Gastroesophageal sphincter (tissue), 4 donors: ENCODE measurements at regions not wholly inside any gene's neighbourhood (a gene's known extent, or its start where the extent isn't known, plus 50 kb on each side); places are given as distances from the start of the nearest gene placed in this dataset.

Experiments used
- ATAC-seq: fragments of 150-250 bp; one replicate; pipeline ENCODE4 v1.9.1; 2016; ENCODE audit warnings: mild to moderate bottlenecking, moderate library complexity
- H3K27ac ChIP-seq, 4 donors: fragments of 200-600 bp; sonication (generic) in 3 of 4; 1 replicate in 3 of 4; 2 replicates in 1 of 4; pipeline ENCODE4 v1.5.1; 2016 to 2019
- H3K27me3 ChIP-seq: fragments of 200-600 bp; sonication (generic); one replicate; pipeline ENCODE4 v1.5.1; 2019
- H3K36me3 ChIP-seq, 2 donors: fragments of 200-600 bp; sonication (generic); one replicate each; pipeline ENCODE4 v1.5.1; 2019; ENCODE audit warnings: control low read depth in 1 of 2
- H3K4me1 ChIP-seq, 3 donors: fragments of 200-600 bp; sonication (generic); 1 replicate in 2 of 3; 2 replicates in 1 of 3; pipeline ENCODE4 v1.5.1; 2016 to 2019; ENCODE audit warnings: control low read depth in 2 of 3
- H3K4me3 ChIP-seq, 2 donors: fragments of 200-600 bp; sonication (generic); one replicate each; pipeline ENCODE4 v1.5.1; 2019; ENCODE audit warnings: mild to moderate bottlenecking in 1 of 2, moderate library complexity in 1 of 2
- H3K9me3 ChIP-seq, 3 donors: fragments of 200-600 bp; sonication (generic); one replicate each; pipeline ENCODE4 v1.5.1; 2017 to 2019; ENCODE audit warnings: control low read depth in 2 of 3
- CTCF ChIP-seq, 4 experiments: fragments of 200-600 bp in 2 of 4; fragments of 450-650 bp in 2 of 4; sonication (generic) in 1 of 4; IDR thresholded peaks; one replicate each; pipeline ENCODE4 v1.5.1; 2017 to 2019; ENCODE audit warnings: antibody characterized with exemption in 4 of 4, mild to moderate bottlenecking in 2 of 4, moderate library complexity in 2 of 4
- EP300 ChIP-seq: sonication (generic); formaldehyde crosslinking; IDR thresholded peaks from one replicate; pipeline ENCODE4 v1.6.1; 2017; ENCODE audit warnings: antibody characterized with exemption, mild to moderate bottlenecking
- POLR2A ChIP-seq, 2 donors: fragments of 450-650 bp; IDR thresholded peaks; one replicate each; pipeline ENCODE4 v1.6.1; 2017; ENCODE audit warnings: antibody characterized with exemption in 2 of 2, mild to moderate bottlenecking in 2 of 2, moderate library complexity in 1 of 2
- POLR2AphosphoS5 ChIP-seq: sonication (generic); formaldehyde crosslinking; IDR thresholded peaks from one replicate; pipeline ENCODE4 v1.6.1; 2017; ENCODE audit warnings: antibody characterized with exemption
- WGBS, 2 donors: methylation state at CpG; one replicate each; pipeline ENCODE4 v1.1.5; 2018; ENCODE audit warnings: low coverage in 1 of 2; 5-methylcytosine and 5-hydroxymethylcytosine counted together

- TF ChIP-seq EP300 = no peak
- no peak for TF ChIP-seq CTCF (IDR thresholded peaks at IDR 0.05)
- no peak for TF ChIP-seq POLR2AphosphoS5
- no peak for TF ChIP-seq POLR2A (IDR thresholded peaks at IDR 0.05)
- no peaks in the 10 kb centered on the region for H3K9me3 ChIP-seq
These were observed 530.8 kb upstream of the IGFBP3 start for GRCh38 chr7:46451846-46452245.

DNA sequence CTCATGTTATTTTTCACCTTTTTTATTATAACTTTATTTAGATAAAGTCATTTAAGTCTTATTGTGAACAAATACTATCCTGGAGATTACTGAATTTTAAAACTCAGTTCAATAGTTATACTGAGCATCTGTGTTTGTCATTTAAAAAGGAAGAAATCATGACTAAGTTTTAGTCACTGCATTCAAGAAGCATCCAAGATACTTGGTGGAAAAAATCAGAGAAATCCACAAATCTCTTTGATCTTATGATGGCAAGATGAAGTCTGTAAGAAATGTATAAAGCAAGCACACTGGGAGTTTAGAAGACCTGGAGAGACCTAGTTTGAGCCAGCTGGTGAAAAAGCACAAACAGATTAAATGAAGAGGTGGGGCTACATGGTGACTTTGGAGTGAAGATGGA, 529.8 kb upstream of the IGFBP3 start:
- Histone ChIP-seq H3K4me3 (no peak overlapping the region), H3K27ac (no peak overlapping the region), H3K4me1 (peaks cover 0 to 2% (median 0%) of the 10 kb centered on the region in 3 donors), H3K27me3 (no peaks in the 10 kb centered on the region), H3K36me3 (no peaks in the 10 kb centered on the region), H3K9me3 (no peaks in the 10 kb centered on the region)
- TF ChIP-seq POLR2A (IDR thresholded peaks at IDR 0.05) (no peak), EP300 (no peak), CTCF (IDR thresholded peaks at IDR 0.05) (no peak), POLR2AphosphoS5 (no peak)
- ATAC-seq = no peak

More at GRCh38 chr7:46451846-46452245, 530.8 kb upstream of the IGFBP3 start:
- Histone ChIP-seq H3K4me3 (no peak overlapping the region), H3K27ac (no peak overlapping the region), H3K27me3 (no peaks in the 10 kb centered on the region), H3K4me1 (peaks cover 0 to 5% (median 0%) of the 10 kb centered on the region in 3 donors), H3K36me3 (no peaks in the 10 kb centered on the region)
- ATAC-seq = no peak

- Histone ChIP-seq H3K4me1 (no peaks in the 10 kb centered on the region), H3K27me3 (no peaks in the 10 kb centered on the region), H3K4me3 (no peak overlapping the region), H3K36me3 (no peaks in the 10 kb centered on the region), H3K27ac (no peak overlapping the region), H3K9me3 (no peaks in the 10 kb centered on the region)
- no peak for ATAC-seq
- 83 to 87% methylated on average over 2 of the region's 2 CpGs for WGBS, 2 donors
- TF ChIP-seq CTCF (IDR thresholded peaks at IDR 0.05) (no peak), EP300 (no peak), POLR2A (IDR thresholded peaks at IDR 0.05) (no peak), POLR2AphosphoS5 (no peak)
These were observed 529.4 kb upstream of the IGFBP3 start for GRCh38 chr7:46450425-46450824.

DNA sequence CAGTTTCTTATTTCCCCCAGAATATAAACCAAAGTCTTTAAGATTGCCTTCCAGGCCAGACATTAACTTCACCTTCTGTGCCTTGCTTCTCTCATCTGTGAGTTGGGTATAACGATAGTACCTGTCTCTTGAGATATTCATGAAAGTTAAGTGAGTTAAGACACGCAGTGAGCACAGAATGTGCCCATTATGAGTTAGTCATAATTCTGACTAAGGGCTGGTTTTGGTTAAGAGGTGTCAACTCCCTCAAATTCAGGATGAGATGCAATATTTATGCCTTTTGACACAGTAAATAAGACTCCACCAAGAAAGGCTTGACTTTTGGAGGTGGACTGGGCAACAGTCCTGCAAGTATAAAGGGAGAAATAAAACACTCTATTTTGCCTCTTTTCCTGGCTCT, 528.7 kb upstream of the IGFBP3 start:
- 17 to 63% methylated on average over 1 to 2 of the region's 2 CpGs for whole genome bisulfite sequencing, 2 donors

DNA sequence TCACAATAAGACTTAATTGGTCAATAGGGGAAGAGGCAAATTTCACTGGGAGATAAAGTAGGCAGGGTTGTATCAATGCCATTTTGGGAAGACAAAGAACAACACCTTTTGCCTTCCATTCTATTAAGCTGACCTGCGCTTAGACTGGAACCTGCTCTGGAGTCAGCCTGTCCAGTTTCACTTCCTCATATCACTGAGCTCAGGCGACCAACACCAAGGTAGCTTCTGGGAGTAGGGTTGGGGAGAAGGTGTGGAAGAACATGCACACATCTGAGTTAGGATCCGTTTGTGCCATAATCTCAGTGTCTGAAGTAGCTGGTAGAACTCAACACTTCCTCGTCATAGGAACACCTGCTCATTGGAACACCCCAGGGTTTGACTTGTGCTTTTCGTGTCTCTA, 527.4 kb upstream of the IGFBP3 start:
- H3K27me3 ChIP-seq = no peaks in the 10 kb centered on the region
- TF ChIP-seq POLR2A (IDR thresholded peaks at IDR 0.05) (no peak), POLR2AphosphoS5 (no peak), CTCF (IDR thresholded peaks at IDR 0.05) (no peak), EP300 (no peak)
- H3K4me1 ChIP-seq = no peaks in the 10 kb centered on the region
- no peaks in the 10 kb centered on the region for H3K36me3 ChIP-seq
- no peaks in the 10 kb centered on the region for H3K9me3 ChIP-seq
- no peak overlapping the region for H3K27ac ChIP-seq
- no peak overlapping the region for H3K4me3 ChIP-seq
- ATAC-seq = no peak
- 87 to 88% methylated on average over 3 to 5 of the region's 5 CpGs for WGBS, 2 donors

More for the DNA sequence above, 528.7 kb upstream of the IGFBP3 start:
- Histone ChIP-seq H3K9me3 (no peaks in the 10 kb centered on the region), H3K4me1 (no peaks in the 10 kb centered on the region), H3K27me3 (no peaks in the 10 kb centered on the region), H3K36me3 (no peaks in the 10 kb centered on the region), H3K4me3 (no peak overlapping the region), H3K27ac (no peak overlapping the region)
- no peak for TF ChIP-seq POLR2AphosphoS5
- TF ChIP-seq EP300 = no peak
- TF ChIP-seq CTCF (IDR thresholded peaks at IDR 0.05) = no peak
- TF ChIP-seq POLR2A (IDR thresholded peaks at IDR 0.05) = no peak
- ATAC-seq = no peak
